ENCODE measurements at regions not wholly inside any gene's neighbourhood (a gene's known extent, or its start where the extent isn't known, plus 50 kb on each side); places are given as distances from the start of the nearest gene placed in this dataset.

DNA sequence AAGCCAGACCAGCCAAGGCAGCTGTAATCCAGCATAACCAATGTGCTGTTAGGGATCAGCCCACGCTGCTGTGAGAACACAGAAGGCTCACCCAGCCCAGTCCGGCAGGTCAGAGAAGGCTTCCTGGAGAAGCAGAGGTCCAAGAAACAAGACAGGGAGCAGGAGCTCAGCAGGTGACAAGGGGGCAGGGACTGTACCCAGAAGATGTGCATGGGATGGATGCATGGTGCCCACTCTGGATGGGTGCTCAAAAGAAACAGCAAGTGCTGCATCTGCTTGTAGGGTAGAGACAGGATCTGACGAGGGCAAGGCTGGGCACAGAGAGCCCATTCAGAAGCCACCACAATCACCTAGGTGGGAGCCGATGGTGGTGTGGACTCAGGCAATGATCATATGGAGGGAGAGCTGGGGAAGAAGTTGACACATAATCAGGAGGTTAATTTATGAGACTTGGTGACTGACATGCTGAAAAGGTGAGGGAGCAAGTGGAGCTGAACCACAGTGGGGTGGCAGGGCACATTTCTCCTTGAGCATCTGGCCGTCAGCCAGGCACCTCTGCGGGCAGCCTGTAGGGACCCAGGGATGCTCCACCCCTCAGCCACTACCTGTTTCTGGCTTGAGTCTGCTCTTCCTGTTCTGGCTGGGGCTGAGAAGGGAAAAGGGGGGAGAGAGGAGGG lies 102.3 kb upstream of the DRD2 start:
- no peak overlapping the region for H2AFZ ChIP-seq (replicated peaks; ENCODE audit: low read length, poor library complexity)
- H3K27me3 ChIP-seq (ENCODE audit: control insufficient read depth, insufficient read depth, low read length), result peaks cover 15% of the 10 kb centered on the region
- no peak overlapping the region for H4K8ac ChIP-seq (ENCODE audit: low read depth in 2 of 2, low read length in 2 of 2)
- no peak overlapping the region for H3K27ac ChIP-seq (ENCODE audit: insufficient read depth, low read length)
- POLR2A ChIA-PET (ENCODE audit: unreplicated experiment), result interaction anchor here (0.6 kb wide), 1 partner anchor 21 kb away, joined by 3 read pairs; no protein-coding TSS in a partner anchor
- no peak overlapping the region for H2BK120ac ChIP-seq (ENCODE audit: low read depth, low read length)
- no TSS peak for BruUV-seq (replicated peaks)
- H3K9me3 ChIP-seq (ENCODE audit: control insufficient read depth, insufficient read depth, low read length), result no peaks in the 10 kb centered on the region
- H3K56ac ChIP-seq (ENCODE audit: extremely low read depth, insufficient read depth, low read length), result no peak overlapping the region
- WGBS, 2 experiments (ENCODE audit: extremely low coverage in 2 of 2, insufficient read length in 1 of 2), result 50% methylated on average over 2 of the region's 6 CpGs; no CpG with 5 or more reads in 1 of the 2 experiments
- dilution Hi-C loops (cut with HindIII; ENCODE audit: low sequenced_read_pairs, unreplicated experiment), result no loop called here
- no peak overlapping the region for H4K91ac ChIP-seq (ENCODE audit: insufficient read depth, low read depth, low read length)
- H3K4me1 ChIP-seq (ENCODE audit: control insufficient read depth, insufficient read depth, low read length), result no peaks in the 10 kb centered on the region
- H3K23ac ChIP-seq (ENCODE audit: low read depth, low read length), result no peak overlapping the region
- in situ Hi-C loops (cut with MboI; ENCODE audit: low sequenced_read_pairs), result no loop called here
- H3K79me1 ChIP-seq (ENCODE audit: low read depth in 1 of 2, low read length in 2 of 2), result no peaks in the 10 kb centered on the region
- no peak overlapping the region for H3K18ac ChIP-seq (ENCODE audit: low read depth, low read length)
- no peak overlapping the region for H2BK20ac ChIP-seq (ENCODE audit: low read depth, low read length)
- DNase-seq (no peak), ATAC-seq (ENCODE audit: low read depth) (no peak)
- no peak overlapping the region for H3K4me3 ChIP-seq (ENCODE audit: insufficient read depth, low read depth, low read length)
- H2AK9ac ChIP-seq (replicated peaks; ENCODE audit: low read depth, low read length, poor library complexity), result no peak overlapping the region
- H3K4me2 ChIP-seq (ENCODE audit: low read depth, low read length), result no peak overlapping the region
- no peaks in the 10 kb centered on the region for H4K20me1 ChIP-seq (ENCODE audit: insufficient read depth, low read length)
- no peak overlapping the region for H3K4ac ChIP-seq (ENCODE audit: low read depth, low read length)
- H3K9me1 ChIP-seq (ENCODE audit: insufficient read depth, low read length), result no peaks in the 10 kb centered on the region; the same call in 1 of the 2 replicates
- H2BK15ac ChIP-seq (ENCODE audit: low read depth, low read length), result no peak overlapping the region
- H2AK5ac ChIP-seq (ENCODE audit: low read depth, low read length), result no peak overlapping the region
- TF ChIP-seq, protein P1, sequence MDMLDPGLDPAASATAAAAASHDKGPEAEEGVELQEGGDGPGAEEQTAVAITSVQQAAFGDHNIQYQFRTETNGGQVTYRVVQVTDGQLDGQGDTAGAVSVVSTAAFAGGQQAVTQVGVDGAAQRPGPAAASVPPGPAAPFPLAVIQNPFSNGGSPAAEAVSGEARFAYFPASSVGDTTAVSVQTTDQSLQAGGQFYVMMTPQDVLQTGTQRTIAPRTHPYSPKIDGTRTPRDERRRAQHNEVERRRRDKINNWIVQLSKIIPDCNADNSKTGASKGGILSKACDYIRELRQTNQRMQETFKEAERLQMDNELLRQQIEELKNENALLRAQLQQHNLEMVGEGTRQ (IDR thresholded peaks at IDR 0.05; ENCODE audit: low read depth, low read length), result no peak
- TF ChIP-seq CHD1 (IDR thresholded peaks at IDR 0.05; ENCODE audit: low read depth, low read length) (no peak), FOS (IDR thresholded peaks at IDR 0.05; ENCODE audit: low read depth, low read length) (no peak), NFE2L2 (IDR thresholded peaks at IDR 0.05; ENCODE audit: low read depth, low read length) (no peak), SMC3 (IDR thresholded peaks at IDR 0.05; ENCODE audit: low read depth, low read length) (no peak), BHLHE40 (IDR thresholded peaks at IDR 0.05; ENCODE audit: low read depth, low read length) (no peak), RCOR1 (IDR thresholded peaks at IDR 0.05; ENCODE audit: insufficient replicate concordance, low read length) (no peak), RFX5 (IDR thresholded peaks at IDR 0.05; ENCODE audit: low read depth, low read length) (no peak), RAD21 (IDR thresholded peaks at IDR 0.05; ENCODE audit: low read length) (no peak), MXI1 (IDR thresholded peaks at IDR 0.05; ENCODE audit: borderline replicate concordance, low read depth, low read length) (no peak), CEBPB (IDR thresholded peaks at IDR 0.05; ENCODE audit: low read depth, low read length) (no peak), MAZ (IDR thresholded peaks at IDR 0.05; ENCODE audit: borderline replicate concordance, low read depth, low read length) (no peak)
- TF ChIP-seq, protein P2, sequence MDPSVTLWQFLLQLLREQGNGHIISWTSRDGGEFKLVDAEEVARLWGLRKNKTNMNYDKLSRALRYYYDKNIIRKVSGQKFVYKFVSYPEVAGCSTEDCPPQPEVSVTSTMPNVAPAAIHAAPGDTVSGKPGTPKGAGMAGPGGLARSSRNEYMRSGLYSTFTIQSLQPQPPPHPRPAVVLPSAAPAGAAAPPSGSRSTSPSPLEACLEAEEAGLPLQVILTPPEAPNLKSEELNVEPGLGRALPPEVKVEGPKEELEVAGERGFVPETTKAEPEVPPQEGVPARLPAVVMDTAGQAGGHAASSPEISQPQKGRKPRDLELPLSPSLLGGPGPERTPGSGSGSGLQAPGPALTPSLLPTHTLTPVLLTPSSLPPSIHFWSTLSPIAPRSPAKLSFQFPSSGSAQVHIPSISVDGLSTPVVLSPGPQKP (IDR thresholded peaks at IDR 0.05; ENCODE audit: borderline replicate concordance, low read depth, low read length), result no peak
- H3K14ac ChIP-seq (replicated peaks; ENCODE audit: low read depth, low read length), result no peak overlapping the region
- CTCF ChIA-PET, result interaction anchor here (2.0 kb wide), 1 partner anchor 12 kb away, joined by 4 read pairs; no protein-coding TSS in a partner anchor
- H4K5ac ChIP-seq (ENCODE audit: low read depth, low read length), result no peak overlapping the region
- H3K9ac ChIP-seq (ENCODE audit: low read depth, low read length), result no peak overlapping the region
- no peaks in the 10 kb centered on the region for H3K36me3 ChIP-seq (ENCODE audit: control insufficient read depth, insufficient read depth, low read length)
- H2BK5ac ChIP-seq (ENCODE audit: low read depth, low read length, poor library complexity, severe bottlenecking), result no peak overlapping the region
- intact Hi-C loops (cut with micrococcal nuclease), result no loop called here

Measured in IMR-90 (cell line).